ENCODE measurements at regions not wholly inside any gene's neighbourhood (a gene's known extent, or its start where the extent isn't known, plus 50 kb on each side); places are given as distances from the start of the nearest gene placed in this dataset.

DNA sequence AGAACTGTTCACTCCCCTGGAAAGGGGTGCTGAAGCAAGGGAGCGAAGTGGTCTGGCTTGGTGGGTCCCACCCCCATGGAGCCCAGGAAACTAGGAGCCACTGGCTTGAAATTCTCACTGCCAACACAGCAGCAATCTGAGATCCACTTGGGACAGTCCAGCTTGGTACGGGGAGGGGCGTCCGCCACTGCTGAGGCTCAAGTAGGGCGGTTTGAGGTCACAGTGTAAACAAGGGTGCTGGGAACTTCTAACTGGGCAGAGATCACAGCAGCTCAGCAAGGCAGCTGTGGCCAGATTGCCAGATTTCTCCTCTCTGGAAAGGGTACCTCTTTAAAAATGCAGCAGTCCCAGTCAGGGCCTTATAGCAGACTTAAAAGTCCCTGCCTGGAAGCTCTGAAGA is 53.9 kb upstream of the GALNTL6 start:
- DNase-seq (ENCODE audit: low read depth in 2 of 2) = no peak

DNA sequence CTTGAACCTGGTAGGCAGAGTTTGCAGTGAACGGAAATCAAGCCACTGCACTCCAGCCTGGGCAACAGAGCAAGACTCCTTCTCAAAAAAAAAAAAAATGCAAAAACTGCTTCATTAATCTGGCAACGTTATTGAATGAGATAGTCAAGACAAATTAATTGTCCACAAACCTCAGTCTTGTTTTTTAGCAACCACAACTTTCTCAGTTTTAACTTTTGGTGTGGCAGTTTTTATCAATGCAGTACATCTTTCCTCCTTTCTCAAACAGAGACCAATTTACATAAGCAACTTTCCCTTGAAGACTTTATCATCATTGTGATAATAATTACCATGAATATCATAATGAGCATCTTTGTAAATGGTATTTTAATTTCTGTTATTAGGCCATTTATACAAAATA is 61.7 kb upstream of the GALNTL6 start:
- DNase-seq (ENCODE audit: low read depth in 2 of 2) = no peak

DNA sequence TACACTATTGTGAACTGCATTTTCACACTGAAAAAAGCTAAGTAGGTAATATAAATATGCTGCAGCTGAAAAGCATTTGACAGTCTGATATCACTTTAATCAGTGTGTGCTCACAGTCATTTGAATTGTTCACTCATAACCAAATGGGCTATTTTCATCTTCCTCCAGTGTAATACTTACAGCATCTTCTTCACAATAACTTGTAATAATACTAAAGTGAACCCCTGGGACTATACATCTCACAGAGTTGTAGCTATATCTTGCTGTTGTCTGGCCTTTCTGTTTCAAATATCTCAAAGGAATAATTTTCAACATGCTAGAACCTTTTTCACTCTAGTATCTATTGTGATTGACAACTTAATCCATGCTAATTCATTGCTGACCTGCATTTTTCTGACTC is 66.8 kb upstream of the GALNTL6 start:
- no peak for DNase-seq (ENCODE audit: low read depth in 2 of 2)

DNA sequence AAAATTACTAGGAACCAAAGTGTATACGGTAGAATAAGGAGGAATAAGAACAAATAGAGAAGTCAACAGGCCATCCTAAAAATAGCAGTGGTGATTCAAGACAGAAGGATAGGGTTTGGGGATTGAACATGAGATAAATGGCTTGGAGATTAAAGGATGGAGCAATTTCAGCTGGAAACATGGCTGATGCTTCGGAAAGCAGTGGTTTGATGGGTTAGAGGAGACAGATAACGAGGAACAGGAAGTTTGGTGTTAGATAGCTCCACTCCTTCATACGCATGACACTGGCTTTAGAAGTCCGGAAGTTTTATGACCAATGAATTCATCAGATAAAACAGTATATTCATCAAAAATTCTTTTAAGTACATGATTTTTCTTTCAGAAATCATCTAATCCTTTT is 70.8 kb upstream of the GALNTL6 start:
- DNase-seq (ENCODE audit: low read depth in 2 of 2) = no peak

DNA sequence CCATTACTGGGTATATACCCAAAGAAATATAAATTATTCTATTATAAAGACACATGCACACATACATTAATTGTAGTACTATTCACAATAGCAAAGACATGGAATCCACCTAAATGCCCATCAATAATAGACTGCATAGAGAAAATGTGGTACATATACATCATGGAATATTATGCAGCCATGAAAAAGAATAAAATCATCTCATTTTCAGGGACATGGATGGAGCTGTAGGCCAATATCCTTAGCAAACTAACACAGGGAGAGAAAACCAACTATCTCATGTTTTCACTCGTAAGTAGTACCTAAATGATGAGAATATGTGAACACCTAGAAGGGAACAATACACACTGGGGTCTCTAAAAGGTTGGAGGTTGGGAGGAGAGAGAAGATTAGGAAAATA is 86.0 kb upstream of the GALNTL6 start:
- DNase-seq (ENCODE audit: low read depth in 2 of 2) = no peak

DNA sequence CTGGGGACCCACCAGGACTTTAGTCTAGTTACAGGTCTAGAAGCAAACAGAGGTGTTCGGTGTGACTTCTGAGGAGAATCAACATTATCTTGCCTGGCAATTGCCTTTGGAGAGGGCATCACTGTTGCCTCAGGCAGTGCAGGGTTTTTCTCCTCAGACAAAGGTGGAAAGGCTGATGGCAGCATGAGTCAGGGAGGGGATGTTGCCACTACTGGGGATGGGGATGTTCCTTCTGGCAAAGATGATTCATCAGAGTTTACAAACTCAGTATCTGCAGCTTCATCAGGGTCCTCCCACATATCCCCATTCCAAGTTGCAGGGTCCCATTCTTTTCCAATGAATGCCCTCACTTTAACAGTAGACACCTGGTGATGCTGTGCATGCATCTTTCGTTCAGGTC is 91.3 kb upstream of the GALNTL6 start:
- no peak for DNase-seq (ENCODE audit: low read depth in 2 of 2)

DNA sequence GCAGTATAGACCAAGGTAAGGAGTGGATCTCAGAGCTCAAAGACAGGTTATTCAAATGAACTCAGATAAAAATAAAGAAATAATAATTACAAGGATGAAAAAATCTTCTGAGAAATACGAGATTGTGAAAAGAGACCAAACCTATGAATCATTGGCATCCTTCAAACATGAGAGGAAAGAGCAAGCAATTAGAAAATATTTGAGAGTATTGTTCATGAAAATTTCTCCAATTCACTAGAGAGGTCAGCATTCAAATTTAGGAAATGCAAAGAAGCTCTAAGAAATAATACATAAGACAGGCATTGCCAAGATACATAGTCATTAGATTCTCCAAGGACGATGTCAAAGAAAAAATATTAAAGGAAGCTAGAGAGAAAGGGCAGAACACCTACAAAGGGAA is 93.5 kb upstream of the GALNTL6 start:
- DNase-seq (ENCODE audit: low read depth in 2 of 2) = no peak

DNA sequence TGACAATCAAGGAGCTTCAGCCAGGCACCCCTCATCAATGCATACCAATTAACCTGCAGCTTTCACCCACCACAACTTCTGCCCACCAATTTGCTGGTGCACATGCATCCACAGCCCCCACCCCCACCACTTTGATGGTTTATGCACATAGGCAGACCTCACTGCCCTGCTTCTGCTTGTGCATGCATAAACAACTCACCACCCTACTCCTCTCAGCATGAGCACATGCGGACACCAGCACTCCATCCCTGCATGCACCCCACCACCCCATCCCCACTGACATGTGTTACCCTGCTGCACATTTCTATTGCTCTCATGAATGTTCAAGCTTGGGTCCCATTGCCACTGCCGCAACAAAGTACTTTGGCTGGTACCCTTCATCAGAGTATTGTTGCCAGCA is 94.5 kb upstream of the GALNTL6 start:
- DNase-seq (ENCODE audit: low read depth in 2 of 2) = no peak

DNA sequence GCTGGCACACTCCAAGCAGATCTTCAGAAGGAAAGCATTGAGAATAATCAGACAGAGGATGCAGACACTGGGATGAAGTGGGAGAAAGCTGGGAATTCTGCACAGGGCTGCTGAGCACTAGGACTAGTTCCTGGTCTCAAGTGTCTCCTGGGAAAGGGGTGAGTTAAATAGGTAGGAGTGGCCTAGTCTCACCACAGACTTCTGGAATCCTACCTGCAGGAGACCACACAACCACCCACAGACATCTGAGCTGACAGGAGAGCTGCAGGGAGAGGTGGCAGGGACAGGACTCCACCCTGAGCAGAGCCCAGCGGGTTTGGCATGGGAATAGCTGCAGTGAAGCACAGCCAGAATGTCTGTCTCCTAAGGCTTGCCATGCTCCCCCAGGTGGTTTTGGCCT is 95.1 kb upstream of the GALNTL6 start:
- DNase-seq (ENCODE audit: low read depth in 2 of 2) = no peak

DNA sequence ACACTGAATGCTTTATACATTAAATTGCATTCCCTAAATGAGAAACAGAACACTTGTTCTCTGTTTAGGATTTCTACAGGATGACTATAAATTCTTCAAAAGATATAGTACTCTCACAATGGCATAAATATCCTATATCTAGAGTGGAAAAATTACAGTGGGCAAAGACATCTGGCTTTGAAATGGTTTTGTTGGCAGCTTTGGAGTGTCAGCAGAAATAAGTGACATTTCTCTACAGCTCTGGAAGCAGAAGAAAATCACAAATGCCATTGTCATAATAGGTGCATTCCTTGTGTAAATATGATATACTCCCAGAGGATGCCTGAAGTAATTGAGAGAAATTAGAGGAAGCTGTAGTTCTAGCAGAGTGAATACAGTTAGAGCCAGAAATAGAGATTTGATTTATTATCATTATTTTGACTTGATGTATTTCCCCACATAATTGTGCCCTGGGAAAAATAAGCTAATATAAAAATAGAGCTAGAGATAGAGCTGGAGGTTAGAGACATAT is 95.9 kb upstream of the GALNTL6 start:
- DNase-seq (ENCODE audit: low read depth in 2 of 2) = no peak

DNA sequence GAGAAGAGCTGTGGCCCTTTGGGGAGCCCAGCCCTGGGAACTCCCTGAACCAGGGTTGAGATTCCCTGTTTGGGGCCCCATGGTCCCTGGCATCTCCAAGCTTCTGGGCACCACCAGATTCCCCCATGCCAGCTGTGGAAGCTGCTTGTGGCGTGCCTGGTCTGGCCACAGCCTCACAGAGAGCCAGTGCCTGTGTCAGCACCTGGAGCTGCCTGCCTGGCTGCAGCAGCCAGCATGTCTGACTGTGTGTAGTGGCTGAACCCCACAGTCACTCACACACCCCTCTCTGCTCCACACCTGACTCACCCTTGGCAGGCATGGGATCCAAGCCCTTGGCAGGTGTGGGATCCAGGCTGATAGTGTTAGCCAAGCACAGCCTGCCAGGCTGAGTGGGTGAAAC is 97.2 kb upstream of the GALNTL6 start:
- DNase-seq (ENCODE audit: low read depth in 2 of 2) = no peak

DNA sequence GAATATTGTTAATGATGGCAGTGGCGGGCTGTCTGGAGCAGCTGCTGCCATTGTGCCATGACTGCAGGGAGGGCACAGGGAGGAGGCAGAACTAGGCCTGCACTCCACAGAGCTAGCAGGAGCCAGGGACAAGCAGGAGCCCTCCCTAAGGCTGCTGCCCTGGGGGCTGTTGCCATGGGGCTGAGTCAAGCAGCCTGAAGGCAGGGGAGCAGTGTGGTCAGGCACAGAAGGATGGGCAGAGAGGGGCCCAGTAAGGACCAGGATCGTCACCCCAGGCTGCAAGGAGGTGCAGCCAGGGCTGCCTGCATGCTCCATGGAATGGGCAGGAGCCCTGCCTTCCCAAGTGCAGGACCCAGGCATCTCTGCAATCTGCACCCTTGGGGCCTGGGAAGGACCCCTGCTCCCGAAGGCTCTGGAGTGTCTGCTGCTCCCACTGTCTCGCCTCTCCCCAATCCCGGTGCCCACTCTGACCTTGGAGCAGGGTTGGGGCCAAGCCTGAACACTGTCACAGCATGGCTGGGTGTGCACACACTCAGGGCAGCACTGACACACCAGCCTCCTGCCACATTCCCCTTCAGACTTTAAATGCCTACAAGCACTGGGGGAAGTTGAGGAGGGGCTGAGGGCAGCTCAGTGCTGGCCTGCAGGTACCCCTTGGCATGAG is 98.3 kb upstream of the GALNTL6 start:
- no peak for DNase-seq (ENCODE audit: low read depth in 2 of 2)

DNA sequence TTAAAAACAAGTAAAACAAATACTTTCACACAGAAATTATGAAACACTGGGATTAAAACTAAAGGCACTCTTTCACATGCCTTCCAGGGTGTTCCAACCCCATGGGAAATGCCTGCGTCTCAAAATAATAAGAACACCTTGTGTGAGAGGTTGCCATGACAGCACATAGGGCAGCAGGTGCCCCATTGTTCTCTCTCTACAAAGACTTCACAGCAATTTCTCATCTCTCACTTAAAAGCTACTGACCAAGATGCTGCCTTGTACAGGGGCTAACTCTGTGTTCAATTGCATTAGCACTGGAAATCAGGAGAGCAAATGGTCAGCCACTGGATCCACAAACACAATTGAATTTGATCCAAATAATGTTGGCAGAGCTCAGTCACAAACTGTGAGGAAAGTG is 102.5 kb upstream of the GALNTL6 start:
- no peak for DNase-seq (ENCODE audit: low read depth in 2 of 2)

DNA sequence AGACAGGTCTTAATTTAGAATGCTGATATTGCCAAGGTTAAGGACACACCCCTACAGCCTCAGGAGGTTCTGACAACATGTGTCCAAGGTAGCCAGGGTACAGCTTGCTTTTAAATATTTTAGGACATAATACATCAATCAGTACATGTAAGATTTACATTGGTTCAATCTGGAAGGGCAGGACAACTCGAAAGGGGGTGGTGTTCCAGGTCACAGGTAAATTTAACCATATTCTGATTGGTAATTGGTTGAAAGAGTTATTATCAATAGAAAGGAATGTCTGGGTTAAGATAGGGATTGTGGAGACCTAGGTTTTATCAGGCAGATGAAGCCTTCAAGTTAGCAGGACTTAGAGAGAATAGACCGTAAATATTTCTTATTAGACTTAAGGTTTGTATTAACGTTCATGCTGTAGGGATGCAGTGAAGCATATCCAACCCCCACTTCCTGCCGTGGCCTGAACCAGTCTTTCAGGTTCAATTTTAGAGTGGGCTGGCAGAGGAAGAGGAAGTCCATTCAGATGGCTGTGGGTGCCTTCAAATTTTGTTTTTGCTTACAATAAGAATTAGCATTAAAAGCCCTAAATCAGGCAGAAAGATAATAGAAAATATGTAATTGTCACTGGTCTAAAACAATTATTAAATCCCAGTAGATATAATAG is 136.5 kb upstream of the GALNTL6 start:
- DNase-seq (ENCODE audit: low read depth in 2 of 2) = no peak

DNA sequence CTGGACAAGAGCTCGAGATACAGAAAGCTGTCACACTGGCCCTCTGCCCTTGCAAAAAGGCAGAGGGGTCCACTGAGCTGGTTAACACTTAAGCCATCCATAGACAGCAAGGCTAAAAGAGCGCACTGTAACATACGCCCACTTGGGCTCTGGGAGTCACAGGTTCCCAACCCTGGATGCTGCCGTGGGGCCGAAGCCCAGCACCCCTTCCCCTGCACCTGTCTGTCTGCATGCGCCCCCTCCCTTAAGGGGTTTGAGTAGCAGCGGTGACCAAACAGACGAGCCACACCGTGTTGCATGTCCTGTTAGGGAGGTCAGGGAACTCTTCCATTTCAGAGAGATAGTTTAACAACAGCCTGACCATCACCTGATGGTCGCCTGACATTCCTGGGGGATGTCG is 138.4 kb upstream of the GALNTL6 start:
- DNase-seq (ENCODE audit: low read depth in 2 of 2) = no peak

DNA sequence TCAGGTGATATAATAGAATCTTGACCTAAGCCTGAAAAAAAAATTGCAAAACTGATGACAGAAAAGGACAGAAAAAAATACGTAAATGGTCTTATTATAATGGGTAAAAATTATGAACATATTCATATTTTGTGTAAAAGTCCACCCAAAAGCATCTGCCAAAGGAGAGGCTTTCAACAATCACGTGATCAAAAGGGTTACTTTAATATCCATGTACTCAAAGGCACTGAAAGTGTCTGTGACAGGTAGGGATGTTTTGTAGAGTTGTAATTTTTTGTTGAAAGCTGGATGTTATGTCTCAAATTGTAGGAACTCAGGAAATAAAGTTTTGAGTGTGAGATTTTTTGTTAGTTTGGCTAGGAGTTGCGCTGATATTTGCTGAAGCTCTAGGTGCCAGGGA is 144.8 kb upstream of the GALNTL6 start:
- no peak for DNase-seq (ENCODE audit: low read depth in 2 of 2)

DNA sequence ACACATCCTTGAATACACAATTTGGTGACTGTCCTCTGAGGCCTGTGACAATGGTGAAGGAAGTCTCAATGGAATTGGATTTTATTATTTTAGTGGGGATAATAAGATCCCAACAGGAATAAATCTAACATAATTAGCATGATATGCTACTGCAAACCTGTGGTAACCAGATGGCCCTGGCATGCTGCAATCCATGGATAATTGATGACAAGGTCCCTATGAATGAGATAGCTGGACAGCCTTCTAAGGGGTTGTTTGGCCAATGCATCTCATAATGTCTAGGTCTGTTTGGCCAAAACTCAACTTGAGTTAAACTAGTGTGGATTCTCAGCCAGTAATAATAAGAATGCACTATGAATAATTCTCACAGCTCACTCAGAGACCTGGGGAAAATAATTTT is 145.3 kb upstream of the GALNTL6 start:
- no peak for DNase-seq (ENCODE audit: low read depth in 2 of 2)

DNA sequence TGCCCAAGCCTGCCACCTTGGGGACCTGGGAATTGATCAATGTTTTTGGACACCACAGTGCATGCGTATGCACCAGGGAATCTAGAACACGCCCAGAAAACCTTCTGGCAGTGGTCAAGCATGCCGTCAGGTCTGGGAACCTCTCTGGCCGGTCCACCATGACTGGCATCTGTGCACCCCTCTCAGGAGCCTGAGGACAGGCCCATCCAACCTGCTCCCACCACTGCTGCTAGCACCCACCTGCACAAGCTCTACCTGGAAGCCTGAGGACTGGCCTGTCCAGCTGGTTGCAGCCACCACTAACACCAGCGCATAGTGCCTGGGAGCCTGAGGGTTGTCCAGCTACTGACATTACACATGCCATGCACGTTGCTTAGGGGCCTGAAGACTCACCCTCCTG is 162.1 kb upstream of the GALNTL6 start:
- no peak for DNase-seq (ENCODE audit: low read depth in 2 of 2)

DNA sequence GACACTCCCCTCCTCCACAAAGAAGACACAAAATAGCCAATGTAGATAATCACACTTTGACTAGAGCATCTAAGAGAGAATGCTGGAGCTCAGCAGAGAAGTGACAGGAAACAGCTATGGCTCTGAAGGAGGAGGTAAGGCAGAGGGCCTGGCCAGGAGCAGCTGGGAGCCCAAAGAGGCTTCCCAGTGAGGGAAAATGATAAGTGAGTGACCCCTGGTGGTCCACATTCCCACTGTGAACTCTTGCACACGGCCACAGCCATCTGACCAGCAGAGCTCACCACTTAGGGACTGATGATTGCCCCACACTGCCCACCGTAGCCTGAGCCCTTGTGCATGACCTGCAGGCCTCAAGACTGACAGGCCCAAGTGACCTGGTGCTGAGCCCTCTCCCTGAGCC is 162.7 kb upstream of the GALNTL6 start:
- DNase-seq (ENCODE audit: low read depth in 2 of 2) = no peak

DNA sequence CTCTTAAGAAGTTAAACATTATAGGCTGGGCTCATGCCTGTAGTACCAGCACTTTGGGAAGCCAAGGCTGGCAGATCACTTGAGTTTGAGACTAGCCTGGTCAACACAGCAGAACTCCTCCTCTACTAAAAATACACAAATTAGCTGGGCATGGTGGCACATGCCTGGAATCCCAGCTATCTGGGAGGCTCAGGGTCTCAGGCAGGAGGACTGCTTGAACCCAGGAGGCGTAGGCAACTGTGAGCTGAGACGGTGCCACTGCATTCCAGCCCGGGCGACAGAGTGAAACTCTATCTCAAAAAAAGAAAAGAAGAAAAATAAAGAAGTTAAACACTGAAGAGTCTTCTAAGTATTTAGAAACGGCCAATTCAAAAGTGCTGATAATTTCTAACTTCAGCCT is 164.3 kb upstream of the GALNTL6 start:
- no peak for DNase-seq (ENCODE audit: low read depth in 2 of 2)

DNA sequence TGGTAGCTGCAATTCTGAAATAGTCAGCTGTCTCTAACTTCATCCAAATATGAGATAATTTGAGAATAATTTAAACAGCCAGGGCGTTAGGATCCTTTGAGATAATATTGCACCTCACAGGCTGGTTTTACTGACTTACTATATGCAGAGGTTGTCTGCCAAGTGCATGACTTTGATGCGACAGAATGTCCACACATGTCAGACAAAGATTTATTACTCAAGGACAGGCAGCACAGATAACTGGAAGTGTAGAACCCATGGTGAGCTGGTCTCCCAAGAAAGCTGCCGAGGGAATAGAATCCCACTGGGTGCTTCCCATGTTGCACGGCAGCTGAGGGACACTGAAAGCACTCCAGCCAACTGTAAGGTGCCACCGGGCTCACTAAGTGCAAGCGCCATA is 166.2 kb upstream of the GALNTL6 start:
- no peak for DNase-seq (ENCODE audit: low read depth in 2 of 2)

DNA sequence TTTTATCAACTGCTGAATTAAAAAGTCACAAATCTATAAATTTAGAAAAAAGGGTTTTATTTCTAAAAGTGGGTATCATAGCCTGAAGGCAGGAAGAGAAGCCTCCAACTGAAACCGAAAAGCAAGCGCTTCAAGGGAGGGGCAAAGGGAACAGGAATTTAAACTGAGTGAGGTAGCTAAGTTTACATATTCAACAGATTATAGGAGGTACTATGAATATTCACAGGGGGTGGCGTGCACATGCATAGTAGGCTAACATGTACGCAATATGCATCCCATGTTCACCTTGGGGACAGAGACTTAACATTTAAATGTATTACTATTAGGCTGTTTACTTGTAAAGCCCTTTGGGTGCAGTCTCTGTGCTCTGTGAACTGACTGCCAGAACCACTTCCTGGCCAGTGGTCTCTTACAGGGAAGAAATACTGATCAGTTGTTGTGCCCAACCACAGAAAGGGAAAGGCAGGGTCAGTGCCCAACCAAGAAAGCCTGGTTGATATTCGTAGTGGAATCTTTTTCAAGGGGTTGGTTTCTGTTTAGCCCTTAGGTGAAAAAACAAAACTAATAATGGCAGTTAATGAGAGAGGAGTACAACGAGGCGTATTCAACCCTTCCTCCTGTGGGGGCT is 168.7 kb upstream of the GALNTL6 start:
- DNase-seq (ENCODE audit: low read depth in 2 of 2) = no peak

DNA sequence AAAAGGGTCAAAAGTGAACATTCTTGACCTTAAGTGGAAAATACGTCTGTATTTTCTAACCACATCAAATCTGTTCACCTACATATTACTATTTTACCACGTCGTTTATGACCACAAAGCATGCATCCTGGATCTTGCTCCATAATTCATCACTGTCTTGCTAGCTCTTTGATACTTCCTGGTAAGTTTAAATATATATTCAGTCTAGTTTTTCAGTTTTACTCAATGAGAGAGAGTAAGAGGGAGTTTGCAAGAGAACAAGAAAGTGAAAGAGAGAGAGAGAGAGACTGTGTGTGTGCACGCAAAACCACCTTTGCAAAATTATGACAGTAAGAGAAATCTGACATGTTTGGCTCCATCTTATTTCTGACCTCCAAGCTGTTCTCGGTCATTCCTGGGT is 173.7 kb upstream of the GALNTL6 start:
- DNase-seq (ENCODE audit: low read depth in 2 of 2) = no peak
